CD4-positive, alpha-beta T cell treated with Interleukin-4 for 4 hours (primary cell): ENCODE measurements at regions not wholly inside any gene's neighbourhood (a gene's known extent, or its start where the extent isn't known, plus 50 kb on each side); places are given as distances from the start of the nearest gene placed in this dataset.
"Not testable (repeated sequence)": the region's sequence is repeated elsewhere in the genome, so short reads cannot be mapped to it uniquely, and the experiment has no call there.

ENCODE experiments used
- DNase-seq: peaks from one replicate; pipeline ENCODE4 v3.0.0-alpha.2; 2020

DNA sequence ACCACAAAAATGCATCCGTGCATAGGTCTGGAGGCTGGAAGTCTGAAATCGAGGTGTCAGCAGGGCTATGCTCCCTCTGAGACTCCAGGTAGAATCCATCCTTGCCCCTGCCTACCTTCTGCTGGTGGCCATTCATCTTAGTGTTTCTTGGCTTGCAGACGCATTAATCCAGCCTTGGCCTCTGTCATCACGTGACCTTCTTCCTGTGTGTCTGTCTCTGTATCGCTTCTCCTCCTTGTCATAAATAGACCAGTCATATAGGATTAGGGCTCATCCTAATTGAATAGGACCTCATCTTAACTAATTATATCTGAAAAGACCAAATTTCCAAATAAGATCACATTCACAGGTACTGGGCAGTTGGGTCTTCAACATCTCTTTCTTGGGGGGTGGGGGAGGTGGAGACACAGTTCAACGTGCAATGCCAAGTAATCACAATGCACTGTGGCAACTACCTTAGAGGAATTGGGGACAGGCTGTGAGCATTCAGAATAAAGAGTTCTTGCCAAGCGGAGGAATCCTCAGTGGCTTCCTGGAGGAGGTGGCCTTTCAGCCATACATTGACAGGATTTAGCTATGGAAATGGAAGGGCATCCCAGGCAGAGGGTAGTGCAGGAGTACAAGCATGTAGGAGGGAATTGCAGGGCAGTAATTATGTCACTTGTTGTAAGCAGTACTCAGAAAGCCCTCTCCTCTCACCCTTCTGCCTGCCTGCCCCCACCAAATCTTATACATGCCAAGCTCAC, 96.2 kb upstream of the SYT13 start:
- DNase-seq = no peak

DNA sequence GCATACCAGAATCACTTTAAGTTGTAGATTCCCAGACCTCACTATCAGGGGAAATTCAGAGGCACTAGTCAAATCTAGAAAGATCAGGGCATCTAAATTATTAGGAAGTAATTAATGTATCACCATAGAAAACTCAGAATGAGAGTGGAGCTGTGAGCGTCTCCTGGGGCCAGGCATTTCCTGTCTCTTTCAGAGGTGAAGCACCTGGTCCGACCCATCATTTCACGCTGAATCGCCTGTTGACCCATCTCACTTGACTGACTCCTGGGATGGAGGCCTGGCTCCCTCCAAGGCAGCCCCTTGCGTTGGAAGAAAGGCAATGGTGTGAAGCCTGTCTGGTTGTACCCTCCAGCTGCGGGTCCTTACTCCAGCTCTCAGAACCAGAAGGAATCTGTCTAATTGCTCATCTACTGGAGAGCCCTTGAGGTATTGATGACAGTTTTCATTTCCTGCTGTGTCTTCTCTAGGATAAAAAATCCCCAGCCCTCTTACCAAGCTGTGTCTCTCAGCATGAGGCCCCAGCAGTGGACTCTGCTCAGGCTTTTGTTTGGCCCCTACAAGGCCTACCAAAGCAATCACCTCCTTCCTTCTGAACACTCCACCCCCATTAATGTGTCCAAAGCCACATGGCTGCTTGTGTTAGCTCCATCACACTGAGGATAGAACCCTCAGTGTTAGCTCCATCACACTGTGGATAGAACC, 93.2 kb upstream of the SYT13 start:
- no peak for DNase-seq

DNA sequence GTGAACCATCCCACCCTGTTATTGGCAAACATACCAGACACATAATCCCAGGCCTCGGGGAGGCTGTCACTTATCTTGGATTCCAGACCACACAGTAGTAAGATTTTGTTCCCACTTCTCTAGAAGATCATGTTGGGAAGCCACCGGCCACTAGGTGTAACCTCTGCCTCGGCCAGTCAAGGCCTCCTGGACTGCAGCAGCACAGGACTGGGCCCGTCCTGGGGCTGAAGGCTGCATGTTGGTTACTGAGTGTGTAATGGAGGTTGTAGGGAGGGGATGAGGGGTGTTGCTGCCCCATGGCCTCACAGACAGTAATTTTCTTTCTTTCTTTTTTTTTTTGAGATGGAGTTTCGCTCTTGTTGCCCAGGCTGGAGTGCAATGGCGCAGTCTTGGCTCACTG, 92.4 kb upstream of the SYT13 start:
- no peak for DNase-seq

DNA sequence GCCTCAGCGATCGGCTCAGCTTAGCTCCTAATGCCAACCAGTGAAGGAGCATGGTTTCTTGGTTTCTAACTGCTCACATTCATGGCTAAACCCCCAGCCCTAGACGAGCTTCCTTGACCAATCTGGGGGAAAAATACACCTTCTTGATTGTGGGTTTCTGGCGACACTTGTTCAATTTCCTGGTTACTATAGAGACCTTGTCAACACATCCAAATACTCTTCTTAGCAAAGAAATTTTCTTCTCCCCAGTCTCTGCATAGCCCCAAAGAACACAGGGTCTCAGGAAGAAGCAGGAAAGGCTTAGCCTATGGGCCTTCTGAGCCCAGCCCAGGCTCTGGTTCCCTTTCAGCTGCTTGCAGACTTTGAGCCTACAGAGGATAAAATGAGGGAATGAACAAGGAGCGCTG, 88.5 kb upstream of the SYT13 start:
- DNase-seq = peak; percentile 67

DNA sequence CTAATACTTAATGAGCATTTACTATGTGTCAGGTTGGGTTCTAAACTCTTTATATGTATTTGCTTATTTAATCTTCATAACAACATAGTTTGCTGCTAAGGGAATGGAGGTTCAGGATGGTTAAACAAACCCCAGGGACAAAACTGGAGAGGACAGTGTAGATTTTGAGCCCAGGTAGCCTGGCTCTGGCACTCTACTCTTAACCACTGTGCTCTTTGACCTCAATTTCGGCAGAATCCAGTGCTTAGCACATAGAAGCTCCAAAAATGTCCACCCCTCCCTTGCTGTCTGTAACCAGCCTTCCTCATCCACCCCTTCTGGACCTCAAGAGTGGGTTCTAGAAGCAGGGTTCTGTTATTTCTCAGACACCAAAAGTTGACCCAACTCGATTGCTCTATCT, 88.0 kb upstream of the SYT13 start:
- no peak for DNase-seq

DNA sequence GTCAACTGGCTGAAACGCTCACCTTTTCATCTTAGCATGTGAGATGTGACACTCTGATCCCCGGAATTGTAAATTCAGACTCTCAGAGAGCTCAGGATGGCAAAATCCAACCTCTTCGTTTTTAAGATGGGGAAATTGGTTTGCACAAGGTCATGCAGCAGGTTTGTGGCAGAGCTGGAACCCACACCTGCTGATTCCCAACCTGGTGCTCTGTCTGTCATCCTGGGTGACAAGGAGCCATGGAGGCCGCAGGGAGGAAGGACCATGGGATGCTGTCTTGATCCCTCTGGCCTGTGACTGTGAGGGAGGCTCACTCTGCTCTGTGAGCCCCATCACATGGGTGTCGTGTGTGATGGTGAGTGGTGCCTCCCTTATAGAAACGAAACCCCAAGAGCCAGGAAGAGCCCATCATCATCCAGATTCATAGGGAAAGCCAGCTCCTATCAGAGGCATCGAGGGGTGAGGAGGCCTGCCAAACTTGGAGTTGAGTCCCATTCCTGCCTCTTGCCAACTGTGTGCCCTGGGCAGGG, 87.4 kb upstream of the SYT13 start:
- DNase-seq = no peak

DNA sequence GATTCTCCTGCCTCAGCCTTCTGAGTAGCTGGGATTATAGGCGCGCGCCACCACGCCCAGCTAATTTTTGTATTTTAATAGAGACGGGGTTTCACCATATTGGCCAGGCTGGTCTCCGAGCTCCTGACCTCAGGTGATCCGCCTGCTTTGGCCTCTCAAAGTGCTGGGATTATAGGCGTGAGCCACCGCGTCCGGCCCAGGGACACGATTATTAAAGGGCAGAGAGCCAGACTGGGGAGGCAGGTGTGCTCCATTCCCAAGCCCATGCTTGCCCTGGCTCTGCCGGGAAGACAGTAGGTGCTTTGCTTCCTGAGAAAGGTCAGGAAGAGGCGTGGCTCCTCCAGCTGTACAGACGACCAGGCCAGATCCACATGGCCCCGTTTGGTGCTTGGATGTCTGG, 86.3 kb upstream of the SYT13 start:
- not testable (repeated sequence) for DNase-seq

DNA sequence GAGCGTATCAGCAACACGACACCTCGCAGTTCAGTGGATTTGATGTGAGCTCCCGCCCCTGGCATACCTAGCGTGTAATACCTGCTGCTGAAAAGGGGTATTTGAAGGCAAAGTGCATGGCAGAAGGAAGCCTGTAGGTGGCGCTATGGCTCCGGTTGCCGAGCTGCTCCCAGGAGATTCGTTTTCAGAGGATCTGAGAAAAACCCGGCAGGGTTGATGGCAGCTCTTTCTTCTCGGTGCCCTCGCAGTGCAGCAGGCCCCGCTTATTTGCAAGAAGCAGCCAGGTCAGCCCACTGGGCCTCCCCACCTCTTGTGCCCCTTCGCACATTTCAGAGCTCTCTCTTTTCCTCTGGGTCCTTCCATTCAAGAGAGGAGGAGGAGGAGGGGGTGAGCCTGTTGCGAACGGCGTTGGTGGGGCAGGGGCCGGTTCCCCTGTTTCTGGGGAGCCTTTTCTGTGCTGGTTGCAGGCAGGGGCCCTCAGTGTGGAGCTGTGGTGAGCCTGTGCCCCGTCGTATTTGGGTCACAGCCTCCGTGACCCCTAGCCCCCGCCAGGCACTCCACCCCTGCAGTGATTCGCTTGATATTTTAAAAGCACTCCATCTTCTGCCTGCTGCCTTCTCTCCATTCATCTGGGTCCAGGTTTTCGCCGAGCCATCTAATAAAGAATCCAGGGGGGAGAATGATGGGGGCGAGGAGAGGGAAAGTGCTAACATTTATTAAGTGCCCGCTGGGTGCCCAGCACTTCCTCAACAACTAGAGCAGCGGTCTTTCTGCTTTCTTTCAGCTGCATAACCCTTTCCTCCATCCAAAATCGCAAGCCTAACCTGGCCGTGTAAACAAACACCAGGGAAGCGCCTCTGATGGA, 85.3 kb upstream of the SYT13 start:
- DNase-seq = peak; percentile 67

DNA sequence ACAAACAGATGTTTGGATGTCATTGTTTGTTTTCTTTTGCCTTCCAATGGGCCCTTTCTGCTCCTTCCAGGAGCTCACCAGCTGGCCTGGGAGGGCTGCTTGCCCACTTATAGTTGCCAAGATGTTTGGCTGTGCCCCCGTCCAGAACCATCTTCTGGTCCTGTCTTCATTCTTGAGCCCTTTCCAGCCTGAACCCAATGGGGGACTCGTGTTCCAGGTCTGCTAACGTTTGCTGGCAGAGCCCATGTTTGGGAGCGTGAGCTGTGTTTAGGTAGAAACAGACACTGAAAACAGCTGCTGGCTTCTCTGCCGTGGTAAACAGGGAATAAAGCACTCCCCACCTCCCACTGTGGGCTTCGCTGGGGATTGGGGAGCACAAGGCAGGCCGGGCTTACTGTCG, 83.2 kb upstream of the SYT13 start:
- no peak for DNase-seq

DNA sequence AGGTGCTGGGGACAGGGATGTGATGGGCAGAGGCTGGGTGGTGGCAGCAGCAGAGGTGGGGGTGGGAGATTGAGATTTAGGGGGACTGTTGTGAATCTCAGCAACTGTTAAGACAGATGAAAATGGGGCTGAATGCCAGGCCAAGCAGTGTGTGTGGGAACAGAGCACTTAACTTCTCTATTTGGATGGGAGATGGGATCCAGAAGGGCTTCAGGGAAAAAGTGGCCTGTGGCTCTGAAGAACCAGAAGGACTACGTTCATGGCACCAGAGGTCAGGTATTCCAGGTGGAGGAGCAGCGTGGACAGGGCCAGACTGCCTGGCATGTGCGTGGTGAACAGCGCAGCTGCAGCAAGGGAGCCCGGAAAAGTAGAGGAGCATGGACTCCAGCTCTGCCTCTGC, 82.6 kb upstream of the SYT13 start:
- DNase-seq = no peak

DNA sequence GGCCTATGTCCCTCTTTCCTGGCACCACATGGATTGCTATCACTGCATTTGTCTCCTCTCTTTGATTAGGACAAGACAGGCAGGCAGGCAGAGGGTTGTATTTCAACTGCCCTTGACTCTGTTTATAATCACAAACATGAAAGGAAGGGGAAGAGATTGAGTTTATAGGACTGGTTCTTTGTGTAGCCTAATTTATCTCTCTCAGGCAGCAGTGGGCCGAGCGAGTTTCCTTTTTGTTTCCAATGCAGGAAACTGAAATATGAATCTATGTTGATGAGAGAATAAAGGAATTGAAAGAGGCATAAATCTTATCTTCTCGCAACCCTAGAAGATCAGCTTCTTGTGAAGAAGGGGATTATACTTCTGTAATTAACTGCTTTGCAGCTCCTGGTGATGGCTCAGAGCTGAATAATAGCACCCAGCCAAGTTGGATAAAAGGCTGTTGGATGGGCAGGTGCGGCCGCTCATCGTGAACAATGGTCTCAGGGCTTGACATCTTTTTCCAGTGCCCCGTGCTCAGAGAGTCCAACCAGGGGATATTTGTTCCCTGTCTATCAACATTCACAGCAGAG, 80.6 kb upstream of the SYT13 start:
- DNase-seq = no peak

DNA sequence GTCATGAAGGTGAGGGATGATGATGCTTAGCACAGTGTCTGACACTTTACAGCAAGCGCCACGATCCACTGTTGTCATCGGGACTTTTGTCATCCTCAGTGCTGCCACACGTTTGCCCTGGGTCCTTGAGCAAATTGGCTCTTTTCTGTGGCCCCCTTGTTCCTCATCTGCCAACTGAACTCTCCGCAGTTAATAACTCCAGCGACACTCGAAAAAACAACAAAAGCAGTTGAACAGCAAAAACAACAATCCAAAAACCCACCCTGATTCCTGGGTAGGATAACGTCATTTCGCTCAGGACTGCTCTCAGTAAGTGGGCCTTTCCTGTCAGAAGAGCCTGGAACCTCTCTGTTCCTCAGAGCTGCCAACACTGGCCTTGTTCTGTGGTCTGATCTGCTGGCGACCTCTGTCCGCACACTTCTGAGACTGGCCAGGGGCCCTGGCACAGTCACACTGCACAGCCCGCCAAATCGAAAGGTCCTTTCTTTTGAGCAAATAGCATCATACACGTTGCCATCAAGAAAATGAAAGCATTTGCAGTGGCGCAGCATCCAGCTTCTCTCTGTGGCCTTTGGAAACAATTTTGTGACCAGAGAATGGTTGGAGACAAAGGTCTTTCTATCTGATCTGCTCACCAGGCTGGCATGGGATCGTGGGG, 79.9 kb upstream of the SYT13 start:
- no peak for DNase-seq

DNA sequence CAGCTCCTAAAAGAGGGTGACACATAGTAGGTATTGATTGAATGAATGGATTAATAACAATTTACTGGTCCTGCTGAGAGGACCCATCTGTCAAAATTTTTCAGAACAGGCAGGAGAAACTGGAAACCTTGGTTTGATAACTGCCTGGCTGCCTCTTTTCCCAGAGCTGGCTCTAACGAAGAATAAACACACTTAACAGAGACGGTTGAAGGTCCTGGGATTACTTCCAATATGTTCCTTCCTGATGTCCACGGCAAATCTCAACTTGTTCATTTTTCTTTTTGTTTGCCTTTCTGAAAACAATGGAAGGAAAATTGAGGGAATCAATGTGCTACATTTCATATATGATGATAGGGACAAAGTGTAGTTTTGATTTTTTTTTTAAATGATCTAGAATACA, 76.5 kb upstream of the SYT13 start:
- DNase-seq = no peak

DNA sequence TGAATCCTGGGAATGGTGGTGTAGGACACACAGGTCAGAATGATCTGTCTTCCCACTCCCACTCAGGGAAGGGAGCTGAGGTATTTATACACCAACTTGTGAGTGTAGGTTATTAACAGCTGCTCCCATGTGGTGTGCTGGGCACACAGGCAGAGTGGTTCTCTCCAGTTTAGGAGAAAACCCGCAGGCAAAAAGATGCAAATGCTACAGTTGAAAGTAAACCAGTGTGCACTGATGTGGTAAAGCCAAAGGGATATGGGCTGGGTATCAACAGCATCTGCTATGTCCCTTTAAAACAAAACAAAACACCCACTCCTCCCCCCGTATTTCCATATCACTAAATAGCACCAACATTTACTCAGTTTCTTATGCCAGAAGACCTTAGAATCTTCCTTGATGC, 75.4 kb upstream of the SYT13 start:
- DNase-seq = no peak

DNA sequence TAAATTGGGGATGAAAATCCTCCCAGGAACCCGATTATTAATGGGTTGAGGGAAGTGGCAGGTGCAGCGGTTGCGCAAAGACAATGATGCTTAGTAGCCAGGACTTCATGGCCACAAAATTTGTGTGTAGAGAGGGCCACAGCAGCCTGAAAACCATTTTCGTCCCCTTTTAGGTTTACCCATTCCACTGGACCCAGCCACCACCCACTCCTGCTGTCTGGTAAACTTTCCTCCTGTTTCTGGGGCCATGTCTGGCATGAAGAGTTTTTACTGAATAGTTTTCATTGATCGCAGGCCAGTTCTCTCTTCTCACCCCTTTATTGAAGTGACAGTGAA, 69.5 kb upstream of the SYT13 start:
- DNase-seq = no peak

DNA sequence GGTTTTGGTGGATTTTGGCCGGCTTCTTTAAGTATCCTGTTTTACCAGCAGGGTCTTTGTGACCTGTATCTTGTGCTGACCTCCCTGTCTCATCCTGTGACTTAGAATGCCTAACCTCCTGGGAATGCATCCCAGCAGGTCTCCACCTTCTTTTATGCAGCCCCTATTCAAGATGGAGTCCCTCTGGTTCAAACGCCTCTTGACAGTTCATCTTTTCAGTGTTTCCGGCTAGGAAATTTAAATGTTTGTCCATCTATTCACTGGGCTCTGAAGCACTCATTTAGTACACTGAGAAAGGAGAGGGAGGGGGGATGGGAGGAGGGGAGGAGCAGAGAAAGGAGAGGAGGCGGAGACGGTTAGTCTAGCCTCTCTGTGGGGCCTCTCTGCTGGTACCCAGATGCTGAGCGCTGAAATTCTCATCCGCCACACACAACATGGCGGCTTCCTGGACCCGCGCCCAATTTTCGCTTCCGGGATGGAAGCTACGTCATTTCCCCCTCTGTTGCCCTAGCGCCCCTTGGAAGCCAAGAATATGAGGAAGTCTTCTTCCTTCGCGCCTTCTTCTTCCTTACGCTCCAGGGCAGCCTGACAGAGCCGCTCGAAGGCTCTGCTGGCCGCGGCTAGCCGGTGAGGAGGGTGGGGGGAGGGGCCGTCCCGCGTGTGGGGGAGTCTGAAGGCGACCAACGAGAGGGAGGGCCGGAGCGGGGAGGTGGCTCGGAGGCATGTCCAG, 69.0 kb upstream of the SYT13 start:
- DNase-seq = peak; percentile 91

DNA sequence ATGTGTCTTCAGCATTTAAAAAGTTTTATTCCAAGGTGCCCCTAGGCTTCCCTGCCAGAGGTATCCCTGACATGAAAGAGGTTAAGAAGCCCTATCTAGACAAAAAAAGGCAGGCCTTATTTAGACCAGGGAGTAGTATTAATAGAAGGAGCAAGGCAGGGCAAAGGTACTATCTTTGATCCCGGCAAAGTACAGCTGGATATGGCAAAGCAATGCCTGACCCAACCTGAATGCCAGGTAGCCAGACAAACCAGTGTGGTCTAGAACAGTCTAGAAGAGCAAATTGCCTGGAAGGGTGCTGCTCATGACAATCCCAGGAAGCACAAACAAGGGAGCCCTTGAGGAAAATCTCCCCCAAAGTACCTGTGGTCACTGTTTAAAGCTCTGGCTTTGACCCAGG, 62.6 kb upstream of the SYT13 start:
- DNase-seq = no peak

DNA sequence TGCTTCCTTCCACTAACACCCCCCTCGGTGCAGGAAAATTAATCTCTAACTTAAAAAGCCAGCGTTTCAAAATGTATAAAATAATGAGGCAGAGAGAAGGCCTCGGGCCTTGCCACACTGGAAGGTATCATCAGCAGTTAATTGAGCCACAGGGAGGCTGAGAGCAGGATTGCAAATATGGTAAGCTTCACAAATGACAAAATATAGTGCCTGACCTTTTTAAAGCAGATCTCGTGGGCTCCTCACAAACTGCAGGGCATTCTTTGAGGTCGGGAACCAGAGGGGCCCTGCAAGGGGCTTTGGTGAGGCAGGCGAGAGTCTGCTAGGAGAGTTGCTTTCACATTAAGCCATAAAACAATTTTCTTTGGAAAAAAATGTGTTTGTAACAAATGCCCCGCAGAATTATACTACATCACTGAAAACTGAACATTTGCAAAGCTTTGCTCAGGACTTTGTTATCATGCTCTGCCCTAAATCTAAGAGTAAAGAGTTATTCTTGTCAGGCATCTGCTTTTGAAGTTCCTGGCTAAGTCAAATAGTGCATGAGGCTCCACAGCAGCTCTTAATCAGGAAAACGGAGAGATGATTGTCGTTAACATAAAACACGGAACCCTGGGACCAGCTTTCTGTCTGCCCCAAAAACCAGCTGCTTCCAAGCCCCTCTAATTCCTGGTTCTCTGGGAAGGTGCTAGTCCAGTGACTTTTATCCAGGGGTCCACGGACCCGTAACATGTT, 61.4 kb upstream of the SYT13 start:
- no peak for DNase-seq

DNA sequence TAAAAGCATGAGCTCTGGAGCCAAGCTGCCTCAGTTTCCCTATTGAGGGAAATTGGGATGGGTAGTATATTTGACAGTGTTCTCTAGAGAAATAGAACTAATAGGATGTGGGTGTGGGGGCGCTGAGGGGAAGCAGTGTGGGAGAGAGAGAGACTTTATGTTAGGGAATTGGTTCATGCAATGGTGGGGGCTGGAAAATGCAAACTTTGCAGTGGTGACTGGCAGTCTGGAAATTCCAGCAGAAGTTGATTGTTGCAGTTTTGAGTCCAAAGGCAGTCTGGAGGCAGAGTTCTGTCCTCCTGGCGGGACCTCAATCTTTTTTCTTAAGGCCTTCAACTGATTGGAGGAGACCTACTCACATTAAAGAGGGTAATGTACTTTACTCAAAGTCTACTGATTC, 59.4 kb upstream of the SYT13 start:
- DNase-seq = no peak

DNA sequence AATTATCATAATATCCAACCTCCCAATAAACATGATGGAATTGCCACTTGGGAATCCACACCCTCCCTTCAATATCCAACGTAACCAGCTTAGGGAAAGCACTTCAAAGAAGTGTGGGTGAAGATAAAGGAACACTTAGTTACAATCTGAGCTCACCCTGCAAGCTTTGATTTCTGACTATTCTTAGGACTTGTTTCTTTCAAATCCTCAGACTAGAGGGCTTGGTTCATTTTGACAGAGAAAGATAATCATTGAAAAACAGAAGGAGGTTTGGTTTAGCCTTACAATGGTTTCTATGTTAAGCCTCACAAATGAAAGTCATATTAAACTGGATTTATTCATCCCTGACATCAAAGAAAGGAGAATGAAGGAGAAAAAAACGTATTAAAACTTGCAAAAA, 57.9 kb upstream of the SYT13 start:
- no peak for DNase-seq

DNA sequence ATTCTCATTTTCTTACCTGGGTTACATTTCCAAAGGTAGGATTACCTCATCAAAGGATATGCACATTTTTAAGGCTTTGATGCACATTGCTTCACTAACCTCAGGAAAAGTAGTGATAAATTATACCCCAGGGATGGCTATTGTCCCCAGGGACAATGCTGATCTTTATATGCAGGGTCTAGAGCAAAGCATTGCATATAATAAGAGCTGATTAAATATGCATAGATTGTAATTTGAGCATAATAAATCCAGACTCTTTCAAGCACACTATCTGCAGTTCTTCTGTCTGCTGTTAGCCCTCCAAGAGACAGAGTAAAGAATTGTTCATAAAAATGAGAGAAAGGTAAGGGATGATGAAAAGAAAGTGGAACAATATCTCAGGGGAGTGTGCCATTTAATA, 57.3 kb upstream of the SYT13 start:
- DNase-seq = no peak
